Femur (tissue), 1 donor: ENCODE measurements at regions not wholly inside any gene's neighbourhood (a gene's known extent, or its start where the extent isn't known, plus 50 kb on each side); places are given as distances from the start of the nearest gene placed in this dataset.
"Not testable (repeated sequence)": the region's sequence is repeated elsewhere in the genome, so short reads cannot be mapped to it uniquely, and the experiment has no call there.

Source experiments
- DNase-seq: peaks from one replicate; pipeline ENCODE4 v3.0.0-alpha.2; 2017

GRCh38 chr4:126182786-126183185 lies 868.0 kb downstream of the FAT4 start:
- no peak for DNase-seq

GRCh38 chr4:126183206-126183605 lies 868.5 kb downstream of the FAT4 start:
- no peak for DNase-seq

DNA sequence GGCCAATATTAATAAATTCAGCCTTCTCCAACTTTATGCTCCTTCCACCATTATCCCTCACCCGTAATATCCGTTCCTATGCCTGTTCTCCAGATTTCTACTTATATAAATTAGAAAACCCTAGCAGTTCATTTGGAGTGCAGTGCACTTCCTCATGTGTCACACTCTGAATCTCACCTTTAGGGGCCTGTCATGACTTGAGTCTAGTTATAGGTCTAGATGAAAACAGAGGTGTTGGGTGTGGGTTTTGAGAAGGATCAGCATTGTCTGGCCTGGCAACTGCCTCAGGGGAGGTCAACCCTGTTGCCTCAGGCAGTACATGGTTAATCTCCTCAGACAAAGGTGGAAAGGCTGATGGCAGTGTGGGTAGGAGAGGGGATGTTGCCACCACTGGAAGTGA lies 876.8 kb downstream of the FAT4 start:
- DNase-seq, result no peak

- no peak for DNase-seq
Measured at GRCh38 chr4:126192506-126192905, 877.8 kb downstream of the FAT4 start.

DNA sequence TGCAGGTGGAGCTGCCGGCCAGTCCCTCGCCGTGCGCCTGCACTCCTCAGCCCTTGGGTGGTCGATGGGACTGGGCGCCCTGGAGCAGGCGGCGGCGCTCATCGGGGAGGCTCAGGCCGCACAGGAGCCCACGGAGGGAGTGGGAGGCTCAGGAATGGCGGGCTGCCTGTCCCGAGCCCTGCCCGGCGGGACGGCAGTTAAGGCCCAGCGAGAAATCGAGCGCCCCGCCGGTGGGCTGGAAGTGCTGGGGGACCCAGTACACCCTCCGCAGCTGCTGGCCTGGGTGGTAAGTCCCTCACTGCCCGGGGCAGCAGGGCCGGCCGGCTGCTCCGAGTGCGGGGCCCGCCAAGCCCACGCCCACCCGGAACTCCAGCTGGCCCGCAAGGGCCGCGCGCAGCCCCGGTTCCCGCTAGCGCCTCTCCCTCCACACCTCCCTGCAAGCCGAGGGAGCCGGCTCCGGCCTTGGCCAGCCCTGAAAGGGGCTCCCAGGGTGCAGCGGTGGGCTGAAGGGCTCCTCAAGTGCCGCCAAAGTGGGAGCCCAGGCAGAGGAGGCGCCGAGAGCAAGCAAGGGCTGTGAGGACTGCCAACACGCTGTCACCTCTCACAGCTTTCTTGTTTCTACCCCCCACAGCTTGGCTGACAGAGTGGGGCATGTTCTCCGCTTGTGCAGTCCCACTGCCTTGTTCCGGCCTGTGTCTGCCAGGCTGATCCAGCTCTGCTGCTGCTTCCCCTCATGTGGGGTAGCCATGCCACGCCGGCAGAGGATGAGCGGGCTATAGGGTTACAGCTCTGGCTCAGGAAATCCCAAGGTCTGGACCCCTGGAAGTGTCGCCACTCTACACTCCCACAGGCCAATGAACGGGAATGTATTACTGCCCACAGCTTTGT lies 886.7 kb downstream of the FAT4 start:
- DNase-seq, result not testable (repeated sequence)

- DNase-seq, result no peak
Measured at GRCh38 chr4:126202226-126202625, 887.5 kb downstream of the FAT4 start.

DNA sequence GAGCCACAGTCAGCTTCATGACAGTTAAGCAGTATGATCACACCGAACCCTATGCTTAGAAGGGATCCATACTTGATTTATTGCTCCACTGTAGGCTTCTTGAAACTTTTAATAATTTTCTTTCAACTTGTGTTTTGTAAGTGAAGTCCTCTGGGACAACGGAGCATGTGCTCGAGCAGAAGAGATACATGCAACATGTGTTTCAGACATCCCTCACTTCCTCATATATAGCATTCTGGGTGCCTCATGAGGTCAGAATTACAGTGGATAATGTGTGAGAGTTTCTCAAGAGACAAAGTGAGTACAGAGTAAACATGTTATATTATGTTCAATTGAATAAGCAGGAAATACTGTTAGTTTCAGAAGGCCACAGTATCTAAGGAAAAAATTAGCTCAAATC lies 893.2 kb downstream of the FAT4 start:
- no peak for DNase-seq

DNA sequence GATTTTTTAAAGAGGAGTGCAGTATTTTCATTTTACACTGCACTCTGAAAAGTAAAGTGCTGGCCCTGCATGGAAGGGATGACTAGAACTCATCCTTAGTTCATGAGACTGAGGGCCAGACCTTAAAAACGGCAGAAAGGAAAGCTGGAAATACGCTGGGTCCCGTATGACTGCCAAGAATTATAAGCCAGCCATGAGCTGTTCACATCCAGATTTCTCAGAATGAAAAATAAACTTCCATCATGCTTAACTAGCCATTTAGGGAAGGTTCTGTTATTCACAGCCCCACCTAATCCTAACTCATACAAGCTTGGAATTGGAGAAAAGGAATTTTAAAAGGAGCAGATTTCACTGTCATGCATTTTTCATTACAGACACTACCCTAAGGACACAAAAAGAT lies 894.4 kb downstream of the FAT4 start:
- no peak for DNase-seq

GRCh38 chr4:126213996-126214395 lies 899.2 kb downstream of the FAT4 start:
- no peak for DNase-seq

- no peak for DNase-seq
Measured at GRCh38 chr4:126215759-126216158, 901.0 kb downstream of the FAT4 start.

GRCh38 chr4:126216611-126217010 lies 901.9 kb downstream of the FAT4 start:
- no peak for DNase-seq

DNA sequence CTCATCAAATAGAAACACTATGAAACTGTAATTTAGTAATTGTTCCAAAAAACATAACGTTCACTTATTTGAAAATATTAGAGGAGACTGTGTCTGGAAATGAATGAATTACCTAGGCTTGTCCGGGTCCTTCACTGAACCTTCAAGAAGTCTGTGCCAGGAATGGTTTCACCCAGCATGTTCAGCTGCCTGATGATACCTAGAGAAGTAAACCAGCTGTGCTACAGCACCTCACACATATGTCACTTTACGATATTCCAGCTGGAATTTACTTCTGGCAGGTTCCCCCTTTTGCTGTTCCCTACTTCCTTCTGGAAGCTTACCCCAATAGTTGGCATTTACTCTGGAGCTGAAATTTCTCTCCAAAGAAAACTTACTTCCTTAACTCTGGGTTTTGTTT lies 906.5 kb downstream of the FAT4 start:
- no peak for DNase-seq

DNA sequence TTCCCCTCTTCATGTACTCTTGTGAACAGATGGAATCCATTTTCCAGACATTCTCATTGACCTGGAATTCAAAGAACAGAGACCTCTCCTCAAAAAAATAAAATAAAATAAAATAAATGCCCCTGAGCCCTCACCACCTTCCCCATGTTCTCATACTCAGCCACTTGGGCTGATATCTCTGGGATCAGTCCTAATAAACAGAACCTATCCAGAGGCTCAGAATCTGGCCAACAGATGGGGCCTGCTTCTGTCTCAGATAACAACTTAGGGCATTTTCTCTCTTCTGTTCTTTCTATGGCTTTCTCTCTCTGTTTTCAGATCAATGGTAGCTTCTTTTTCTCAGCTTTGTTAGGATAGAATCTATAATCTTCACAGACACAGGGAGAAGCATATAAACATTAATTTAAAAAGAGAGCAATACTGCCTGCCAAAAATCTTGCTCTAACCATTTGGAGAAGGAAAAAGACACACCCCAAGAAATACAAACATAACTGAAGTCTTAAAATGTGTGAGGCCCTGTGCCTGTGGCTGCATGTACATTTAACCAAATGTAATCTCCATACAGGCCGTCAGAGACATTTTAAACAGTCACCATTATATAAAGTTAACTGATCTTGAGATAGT lies 907.1 kb downstream of the FAT4 start:
- DNase-seq, result no peak

- no peak for DNase-seq
Measured at GRCh38 chr4:126223784-126224407, 909.1 kb downstream of the FAT4 start.

GRCh38 chr4:126227428-126227827 lies 912.7 kb downstream of the FAT4 start:
- DNase-seq, result no peak

- no peak for DNase-seq
Measured at GRCh38 chr4:126230269-126230668, 915.5 kb downstream of the FAT4 start.

DNA sequence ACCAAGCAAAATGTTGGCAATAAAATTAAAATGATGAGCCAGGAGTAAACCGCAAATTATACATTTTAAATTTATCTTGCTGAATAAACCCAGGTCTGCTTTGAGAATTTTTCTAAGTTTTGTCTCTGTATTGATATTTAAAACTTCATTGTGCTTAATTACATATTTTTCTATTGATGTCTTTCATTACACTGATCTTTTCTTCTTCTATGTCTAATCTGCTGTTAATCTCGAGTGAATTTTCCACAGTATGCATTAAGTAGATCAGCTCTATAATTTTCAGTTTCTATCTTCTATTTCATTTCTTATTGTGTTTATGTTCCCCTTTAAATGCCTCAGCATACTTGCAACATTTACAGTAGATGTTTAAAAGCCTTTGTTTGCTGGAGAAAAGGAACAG lies 918.7 kb downstream of the FAT4 start:
- no peak for DNase-seq

DNA sequence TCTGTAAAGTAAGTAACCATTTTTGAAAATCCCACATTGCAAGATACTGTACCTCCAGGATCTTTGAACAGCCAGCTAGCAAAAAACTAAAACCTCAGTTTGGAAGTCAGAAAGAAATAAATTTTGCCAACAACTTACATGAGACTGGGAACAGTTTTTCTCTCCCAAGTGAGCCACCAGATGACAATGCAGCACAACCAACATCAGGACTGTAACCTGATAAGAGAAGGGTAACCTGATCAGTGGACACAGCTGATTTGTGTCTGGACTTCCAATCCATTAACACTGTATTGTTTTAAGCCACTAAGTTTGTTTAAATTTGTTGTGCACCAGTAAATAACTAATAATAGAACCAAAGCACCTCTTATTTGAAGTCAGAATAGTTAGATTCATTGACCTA lies 923.3 kb downstream of the FAT4 start:
- DNase-seq, result no peak

- no peak for DNase-seq
Measured at GRCh38 chr4:126241634-126242033, 926.9 kb downstream of the FAT4 start.

DNA sequence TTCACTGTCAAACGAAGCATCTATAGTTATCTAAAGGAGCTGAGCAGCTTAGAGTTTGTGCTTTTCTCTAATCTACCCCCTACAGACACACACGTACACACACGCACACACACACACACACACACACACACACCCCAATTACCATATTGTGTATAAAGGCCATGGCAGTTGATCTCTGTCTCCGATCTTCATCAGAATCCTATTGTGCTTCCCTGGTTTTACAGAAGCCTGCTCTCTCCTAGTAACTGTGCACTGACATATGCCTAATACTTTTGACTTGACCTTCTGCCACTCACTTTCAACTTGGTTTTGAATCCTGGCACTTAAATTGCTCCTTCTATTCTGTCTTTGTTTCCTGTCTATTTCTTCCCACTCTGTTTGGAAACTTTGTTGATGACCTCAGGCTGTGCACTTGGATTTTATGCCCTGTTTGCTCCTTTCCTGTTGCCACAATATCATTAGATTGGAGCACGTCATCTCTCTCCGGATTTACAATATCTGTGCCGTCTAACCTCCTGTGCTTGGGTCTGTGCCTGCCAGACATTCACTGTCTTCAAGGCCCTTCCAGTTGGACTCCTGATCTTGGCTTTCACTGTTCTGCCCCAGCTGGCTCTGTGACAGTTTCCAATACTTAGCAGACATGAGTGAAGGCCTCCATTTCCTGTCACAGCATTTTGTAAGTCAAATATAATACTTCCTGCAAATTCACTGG lies 928.1 kb downstream of the FAT4 start:
- peak; percentile 36 for DNase-seq

- DNase-seq, result no peak
Measured at GRCh38 chr4:126247409-126247808, 932.7 kb downstream of the FAT4 start.

- DNase-seq, result no peak
Measured at GRCh38 chr4:126250006-126250405, 935.3 kb downstream of the FAT4 start.

DNA sequence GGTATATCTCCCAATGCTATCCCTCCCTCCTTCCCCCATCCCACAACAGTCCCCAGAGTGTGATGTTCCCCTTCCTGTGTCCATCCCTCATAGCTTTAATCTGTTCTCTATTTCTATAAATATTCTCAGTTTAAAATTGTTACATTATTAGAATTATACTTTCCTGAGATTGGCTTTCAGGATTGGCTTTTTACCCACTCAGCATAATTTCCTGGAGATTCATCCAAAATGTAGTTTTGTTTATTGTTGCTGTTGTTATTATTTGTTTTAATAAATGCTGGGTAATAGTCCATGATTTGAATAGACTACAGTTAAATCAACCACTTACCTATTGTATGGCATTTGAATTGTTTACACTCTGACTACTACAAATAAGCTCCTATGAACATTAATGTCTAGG lies 936.4 kb downstream of the FAT4 start:
- DNase-seq, result no peak
